Putamen (tissue), 1 donor: ENCODE measurements at regions not wholly inside any gene's neighbourhood (a gene's known extent, or its start where the extent isn't known, plus 50 kb on each side); places are given as distances from the start of the nearest gene placed in this dataset.

ENCODE experiments used
- DNase-seq: peaks from one replicate; pipeline ENCODE4 v3.0.0-alpha.2; 2016; ENCODE audit warnings: low spot score

DNA sequence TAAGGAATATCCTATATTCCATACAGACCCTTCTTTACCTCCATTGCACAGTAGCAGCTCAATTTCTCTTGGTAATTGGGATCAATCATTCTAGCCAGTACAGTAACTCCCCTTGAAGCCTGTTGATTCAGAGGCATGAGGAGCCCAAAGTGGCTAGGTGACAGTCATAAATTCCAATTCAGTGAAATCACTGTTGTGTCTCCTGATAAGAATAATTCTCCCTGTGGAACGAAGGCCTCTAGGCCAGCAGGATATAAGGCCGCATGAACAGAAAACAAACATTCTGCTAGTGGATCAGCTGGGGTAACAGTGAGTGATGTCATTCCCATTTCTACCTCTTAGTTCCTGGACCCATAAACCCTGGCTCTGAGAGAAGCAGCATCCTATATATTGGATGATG lies 696.3 kb downstream of the NR2F2 start:
- no peak for DNase-seq

DNA sequence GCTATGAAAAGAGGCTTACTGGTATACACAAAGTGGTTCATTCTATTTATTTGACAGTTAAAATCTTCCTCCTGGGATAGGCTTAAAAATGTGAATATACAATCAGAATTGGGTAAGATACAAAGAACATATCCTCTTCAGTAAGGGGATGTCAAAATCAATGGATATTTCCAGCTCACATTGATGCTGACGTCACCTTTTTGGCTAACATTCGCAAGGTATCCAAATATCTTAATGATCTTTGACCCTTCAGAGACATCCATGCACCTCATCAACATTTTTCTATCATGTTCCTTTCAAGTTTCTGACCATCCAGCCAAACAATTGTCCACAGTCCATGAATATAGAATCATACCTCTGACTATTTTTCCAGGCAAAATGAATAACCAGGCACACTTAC lies 697.3 kb downstream of the NR2F2 start:
- no peak for DNase-seq

DNA sequence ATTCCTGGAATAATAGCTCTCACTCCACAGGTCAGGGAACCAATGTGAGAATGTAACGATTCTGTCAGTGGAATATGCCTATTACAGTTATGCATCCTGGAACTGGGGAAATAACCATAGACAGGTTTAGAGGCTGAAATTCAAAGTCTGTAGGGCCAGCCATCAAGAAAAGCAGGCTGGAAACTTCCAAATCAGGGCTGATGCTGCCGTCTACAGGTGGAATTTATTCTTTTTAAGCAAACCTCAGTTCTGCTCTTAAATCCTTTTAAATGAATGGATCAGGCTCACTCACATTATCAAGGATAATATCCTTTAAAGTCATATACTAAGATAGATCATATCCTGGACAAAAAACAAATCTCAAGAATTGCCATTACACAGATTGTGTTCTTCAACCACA lies 699.8 kb downstream of the NR2F2 start:
- no peak for DNase-seq

DNA sequence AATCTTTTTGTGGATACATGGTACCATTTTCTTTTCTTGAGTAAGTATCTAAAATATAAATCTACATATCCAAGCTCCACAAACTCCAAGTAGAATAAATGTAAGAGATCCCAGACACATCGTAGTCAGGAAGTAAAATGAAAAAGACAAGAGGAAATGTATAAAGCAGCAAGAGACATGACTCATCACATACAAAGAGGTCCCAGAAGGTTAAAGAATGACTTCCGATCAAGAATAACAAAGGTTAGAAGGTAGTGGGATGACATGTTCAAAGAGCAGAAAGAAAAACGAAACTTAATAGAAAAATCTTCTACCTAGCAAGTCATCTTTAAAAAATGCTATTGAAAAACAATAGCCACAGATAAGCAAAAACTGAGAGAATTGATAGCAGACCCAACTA lies 705.8 kb downstream of the NR2F2 start:
- DNase-seq, result no peak

DNA sequence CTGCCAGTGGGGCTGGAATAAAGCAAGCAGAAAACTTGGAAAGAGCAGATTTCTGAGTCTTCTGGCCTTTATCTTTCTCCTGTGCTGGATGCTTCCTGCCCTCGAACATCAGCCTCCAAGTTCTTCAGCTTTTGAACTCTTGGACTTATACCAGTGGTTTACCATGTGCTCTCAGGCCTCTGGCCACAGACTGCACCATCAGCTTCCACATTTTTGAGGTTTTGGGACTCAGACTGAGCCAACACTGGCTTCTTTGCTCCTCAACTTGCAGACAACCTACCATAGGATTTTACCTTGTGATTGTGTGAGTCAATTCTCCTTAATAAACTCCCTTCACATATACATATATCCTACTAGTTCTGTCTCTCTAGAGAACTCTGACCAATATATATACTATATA lies 706.6 kb downstream of the NR2F2 start:
- no peak for DNase-seq

DNA sequence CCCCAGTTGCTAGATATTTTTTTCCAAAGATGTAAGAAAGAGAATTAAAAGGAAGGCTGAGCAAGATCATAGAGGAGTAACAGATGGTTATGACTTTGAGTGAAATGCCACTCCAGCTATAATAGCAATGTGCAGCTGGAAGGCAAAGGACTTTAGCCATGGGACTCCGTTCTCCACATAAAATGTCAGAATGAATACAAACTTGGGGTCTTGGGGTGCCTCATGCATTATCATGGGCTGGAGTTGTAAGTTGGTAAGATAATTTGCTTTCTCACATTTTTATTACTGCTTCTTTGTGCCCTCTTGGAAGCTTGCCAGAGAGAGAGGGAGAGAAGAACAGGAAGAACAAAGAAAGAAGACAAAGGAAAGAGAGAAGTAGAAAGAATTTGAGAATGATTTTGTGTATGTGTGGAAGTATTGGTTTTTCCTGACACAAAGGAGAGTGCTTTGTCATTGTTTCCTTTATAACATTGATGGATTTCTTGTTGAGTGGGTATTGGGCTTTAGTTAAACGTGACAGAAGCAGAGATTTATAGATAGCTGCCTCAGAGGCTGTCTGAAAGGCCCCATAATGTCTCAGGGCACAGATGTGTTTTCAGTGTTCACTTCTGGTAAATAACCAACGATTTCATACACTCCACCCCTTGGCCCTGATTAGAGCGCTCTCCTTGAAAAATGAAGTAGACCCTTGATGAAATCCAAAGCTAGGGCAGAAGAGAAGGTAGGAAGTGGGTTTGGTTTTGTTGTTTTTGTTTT lies 715.3 kb downstream of the NR2F2 start:
- DNase-seq, result no peak

DNA sequence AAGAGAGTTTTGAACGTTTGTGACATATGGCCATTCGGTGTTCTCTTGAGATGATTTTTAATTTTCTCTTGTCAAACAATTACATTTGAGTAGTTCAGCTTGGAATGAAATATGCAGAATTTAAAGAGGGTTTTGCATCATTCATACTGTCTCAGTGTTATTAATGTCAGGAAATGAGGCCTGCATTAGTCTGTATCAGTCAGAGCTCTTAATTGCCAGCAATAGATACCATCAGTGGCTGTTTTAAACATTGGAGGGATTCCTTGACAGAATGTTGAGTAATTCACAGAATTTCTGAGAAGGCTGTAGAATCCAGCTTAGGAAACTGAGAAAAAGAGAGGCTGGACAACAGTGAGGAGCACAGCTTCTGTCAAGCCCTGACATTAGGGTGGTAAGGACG lies 722.0 kb downstream of the NR2F2 start:
- no peak for DNase-seq

DNA sequence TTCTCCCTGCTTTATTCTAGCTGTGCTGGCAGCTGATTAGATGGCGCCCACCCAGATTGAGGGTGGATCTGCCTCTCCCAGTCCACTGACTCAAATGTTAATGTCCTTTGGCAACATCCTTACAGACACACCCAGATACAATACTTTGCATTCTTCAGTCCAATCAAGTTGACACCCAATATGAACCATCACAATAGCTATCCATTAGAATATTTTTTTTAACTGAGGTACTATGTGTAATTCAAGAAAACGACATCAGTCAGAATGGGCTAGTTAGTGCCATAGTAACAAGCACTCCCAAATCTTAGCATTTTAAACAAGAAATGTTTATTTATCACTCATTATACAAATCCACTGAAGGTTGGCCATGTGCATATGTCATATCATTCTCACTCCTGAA lies 723.1 kb downstream of the NR2F2 start:
- DNase-seq, result no peak

DNA sequence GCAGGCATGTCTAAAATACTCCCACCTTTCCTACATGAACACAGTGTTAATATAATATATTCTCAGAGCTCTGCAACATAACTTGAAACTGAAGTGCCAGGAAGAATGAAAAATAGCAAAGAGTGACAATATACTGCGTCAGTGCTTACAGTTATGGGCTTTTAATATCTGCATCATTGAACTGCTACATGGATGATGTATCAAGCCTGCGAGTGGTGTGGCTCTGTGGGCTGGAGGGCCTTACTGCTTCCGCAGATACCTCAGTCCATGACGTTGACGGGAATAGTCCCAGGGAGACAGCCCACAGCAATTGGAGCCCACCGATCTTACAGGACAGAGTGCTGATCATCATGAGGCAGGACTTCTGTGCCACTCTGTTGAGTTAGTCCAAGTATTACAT lies 727.0 kb downstream of the NR2F2 start:
- no peak for DNase-seq

DNA sequence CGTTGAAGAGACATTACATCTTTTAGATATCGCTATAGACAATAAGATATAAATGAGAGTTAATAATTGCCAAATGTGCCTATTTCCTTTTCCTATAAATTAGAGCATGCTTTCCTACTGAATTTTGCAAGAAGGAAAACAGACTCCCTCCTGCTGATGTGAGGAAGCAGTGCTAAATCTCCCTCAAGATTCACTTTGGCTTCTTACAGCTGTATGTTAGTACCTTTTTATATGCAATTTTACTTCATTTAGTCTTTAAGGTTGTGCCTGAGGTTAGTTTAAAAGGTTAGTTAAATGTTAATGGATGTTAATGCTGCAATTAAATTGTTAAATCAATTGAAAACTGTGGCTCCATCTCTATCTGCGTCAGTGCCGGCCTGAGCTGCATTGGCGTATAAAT lies 728.8 kb downstream of the NR2F2 start:
- no peak for DNase-seq

DNA sequence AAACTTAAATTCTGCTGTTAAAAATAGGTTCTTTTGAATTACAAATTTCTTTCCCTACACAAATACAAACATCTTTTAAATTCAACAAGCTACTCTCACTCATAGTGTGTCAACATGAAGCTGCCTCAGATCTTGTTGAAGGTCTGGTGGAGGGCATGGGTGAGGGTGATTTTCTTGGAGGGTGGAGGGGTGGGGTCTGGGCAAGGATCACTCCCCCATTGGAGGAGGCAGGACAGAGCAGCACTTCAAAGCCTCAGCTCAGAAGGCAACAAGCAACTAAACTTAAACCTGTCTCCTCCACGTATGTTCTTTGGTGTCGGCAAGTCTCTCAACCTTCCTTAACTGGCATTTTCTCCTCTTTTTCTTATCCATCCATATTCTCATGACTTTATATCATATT lies 730.9 kb downstream of the NR2F2 start:
- DNase-seq, result no peak

DNA sequence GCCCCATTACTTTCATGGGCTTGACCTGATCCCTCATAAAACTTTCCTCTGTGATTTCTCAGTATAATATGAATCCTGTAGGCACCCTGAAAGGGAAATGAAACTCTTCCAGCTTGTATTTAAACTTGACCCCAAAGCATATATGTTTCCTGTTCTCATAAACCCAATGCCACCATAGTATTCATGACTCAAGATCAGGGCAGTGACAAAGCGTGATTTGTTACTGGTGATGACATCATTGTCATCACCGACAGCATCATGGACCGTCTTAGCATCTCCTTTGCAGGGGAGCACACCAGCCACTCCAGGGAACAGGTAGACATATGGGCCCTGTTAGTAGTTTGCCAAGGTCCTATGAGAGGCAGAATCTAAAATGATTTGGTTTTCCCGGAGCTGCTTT lies 741.2 kb downstream of the NR2F2 start:
- DNase-seq, result no peak

DNA sequence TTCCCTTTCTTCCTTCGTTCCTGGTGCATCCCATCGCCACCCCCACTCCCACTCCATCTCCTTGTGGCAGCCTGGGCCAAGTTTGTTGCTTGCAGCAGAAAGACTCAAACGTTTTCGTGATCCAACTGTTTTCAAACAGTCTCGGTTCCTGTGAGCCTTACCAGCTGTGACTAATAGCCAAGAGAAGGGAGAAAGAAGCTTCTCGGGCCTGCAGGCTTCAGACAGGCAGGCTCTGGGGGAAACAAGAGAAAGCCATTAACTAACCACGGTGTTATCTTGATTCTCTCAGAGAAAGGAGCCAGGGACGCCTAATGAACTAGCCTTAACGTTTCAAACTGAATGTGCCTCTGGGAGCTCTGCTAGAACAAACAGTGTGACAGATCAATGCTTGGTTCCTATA lies 742.0 kb downstream of the NR2F2 start:
- no peak for DNase-seq

DNA sequence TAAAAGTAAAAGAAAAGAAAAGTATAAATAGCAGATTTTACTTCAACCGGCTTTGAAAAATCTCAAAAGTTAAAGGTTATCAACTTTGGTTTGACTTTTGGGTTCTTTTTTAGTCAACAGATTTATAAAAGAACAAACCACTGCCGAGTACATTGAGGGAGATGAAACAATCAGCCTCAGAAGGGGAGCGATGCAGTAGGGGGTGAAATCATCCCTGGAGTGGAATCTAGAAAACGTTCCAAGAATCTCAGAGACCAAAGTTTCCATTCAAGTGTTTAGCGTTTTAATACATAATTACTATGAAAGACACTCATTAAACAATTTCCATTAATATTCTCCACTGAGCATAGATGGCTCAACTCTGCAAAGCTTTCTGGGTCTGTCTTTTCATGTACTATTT lies 745.5 kb downstream of the NR2F2 start:
- no peak for DNase-seq

DNA sequence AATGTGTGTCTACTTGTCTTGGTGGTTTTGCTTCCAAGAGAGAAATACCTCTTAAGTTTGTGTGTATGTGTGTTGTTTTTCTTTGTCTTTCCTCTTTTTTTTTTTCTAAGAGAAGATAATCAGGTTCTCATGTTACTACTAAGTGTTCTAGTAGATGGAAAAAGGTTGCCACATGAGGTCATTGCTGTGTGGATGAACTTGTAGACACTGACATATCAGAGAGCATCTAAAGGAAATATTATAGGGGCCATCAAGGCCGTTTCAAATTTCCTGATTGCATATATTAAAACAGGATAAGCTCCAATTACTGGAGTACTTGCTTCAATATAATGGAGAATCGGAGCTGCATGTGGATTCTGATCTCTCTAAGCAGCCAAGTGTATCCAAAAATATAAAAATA lies 747.5 kb downstream of the NR2F2 start:
- no peak for DNase-seq

DNA sequence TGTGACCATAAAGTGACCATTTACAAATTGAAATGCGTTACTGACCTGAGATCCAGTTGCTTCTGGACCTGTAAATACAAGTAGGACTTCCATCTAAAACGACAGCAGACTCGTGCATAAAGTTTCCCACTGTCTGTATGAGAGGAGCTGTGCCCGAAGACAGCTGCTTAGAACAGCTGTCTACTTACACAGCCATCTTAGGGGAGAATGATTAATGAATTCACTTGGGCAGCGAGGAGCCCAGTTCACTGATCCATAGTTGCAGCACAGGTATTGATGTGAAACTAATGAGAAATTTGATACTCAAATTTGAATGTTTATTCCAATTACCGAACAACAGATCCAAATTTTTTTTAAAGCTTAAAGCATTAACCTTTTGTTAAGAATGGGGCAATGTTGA lies 748.1 kb downstream of the NR2F2 start:
- DNase-seq, result no peak

DNA sequence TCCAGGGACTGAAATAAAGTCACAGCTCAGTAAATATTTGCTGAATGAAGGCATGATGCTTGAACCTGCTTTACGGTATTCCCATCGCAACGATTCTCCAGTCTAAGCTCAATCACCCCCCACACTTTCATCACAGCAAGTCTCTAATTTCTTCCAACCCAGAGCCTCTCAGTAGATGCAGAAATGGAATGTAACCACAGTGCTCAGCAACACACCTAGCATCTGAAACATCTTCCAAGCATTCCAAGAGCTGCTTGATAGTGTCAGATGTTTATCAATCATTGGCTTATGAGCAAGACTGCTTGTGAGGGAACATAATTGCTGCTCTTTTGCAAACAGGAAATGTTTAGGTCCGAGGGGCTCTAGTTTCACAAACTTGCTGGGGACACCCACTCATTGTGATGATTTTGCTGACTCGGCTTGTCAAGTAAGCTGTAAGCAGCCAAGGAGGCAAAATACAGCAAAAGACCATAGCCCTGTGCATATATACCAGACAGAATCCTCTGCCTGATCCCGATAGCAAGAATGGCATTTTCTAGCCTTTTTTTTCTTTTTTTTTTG lies 751.2 kb downstream of the NR2F2 start:
- DNase-seq, result no peak

DNA sequence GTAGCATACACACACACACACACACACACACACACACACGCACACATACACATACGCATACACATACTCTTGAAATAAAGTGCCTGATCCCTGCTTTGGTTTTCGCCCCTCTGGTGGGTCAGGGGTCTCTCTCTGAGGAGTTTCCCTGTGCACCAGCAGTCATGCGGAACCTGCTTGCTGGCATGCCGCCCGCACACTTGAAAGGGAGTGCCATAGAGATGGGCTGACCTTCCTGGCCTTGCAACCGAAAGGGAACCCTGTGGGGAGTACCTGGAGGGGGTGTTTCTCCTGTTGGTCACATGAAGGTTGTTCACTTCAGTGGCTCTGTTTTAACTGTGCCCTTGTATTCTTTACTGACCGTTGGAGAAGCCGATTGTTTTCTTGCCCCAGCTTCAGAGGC lies 752.3 kb downstream of the NR2F2 start:
- no peak for DNase-seq

DNA sequence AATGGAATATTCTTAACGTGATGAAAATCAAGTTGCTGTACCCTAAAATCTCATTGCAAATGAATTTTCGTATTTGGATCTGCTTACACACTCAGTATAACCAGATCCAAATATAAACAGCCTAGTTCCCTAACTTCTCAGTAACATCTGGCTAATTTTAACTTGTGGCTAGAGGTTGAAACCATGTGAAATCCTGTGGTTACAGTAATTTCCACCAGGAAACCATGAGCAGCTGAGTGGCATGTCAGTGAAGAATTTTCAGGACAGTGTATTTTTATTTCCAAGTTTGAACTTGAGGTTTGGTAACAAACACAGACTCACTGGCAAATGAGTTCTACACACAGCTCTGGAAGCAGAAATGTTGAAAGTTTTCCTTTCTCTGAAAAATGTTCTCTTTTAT lies 754.1 kb downstream of the NR2F2 start:
- DNase-seq, result no peak

DNA sequence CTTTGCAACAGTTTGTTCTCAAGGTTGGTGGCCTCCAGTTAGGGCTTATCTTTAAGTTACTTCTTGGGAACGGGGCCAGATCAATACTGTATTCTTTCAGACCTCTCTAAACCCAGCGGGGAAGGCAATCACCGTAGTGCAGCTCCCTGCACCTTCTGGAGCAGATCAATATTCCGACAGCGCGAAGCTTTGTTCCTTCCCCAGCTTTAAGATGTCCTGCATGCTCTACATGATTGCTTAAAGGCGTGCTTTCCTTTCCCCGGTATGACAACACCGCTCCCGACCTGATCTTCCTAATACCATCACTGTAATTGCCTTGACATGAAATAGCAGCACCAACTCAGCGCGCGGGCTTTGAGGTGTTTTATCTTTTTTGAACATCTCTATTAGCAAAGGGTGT lies 755.2 kb downstream of the NR2F2 start:
- no peak for DNase-seq

DNA sequence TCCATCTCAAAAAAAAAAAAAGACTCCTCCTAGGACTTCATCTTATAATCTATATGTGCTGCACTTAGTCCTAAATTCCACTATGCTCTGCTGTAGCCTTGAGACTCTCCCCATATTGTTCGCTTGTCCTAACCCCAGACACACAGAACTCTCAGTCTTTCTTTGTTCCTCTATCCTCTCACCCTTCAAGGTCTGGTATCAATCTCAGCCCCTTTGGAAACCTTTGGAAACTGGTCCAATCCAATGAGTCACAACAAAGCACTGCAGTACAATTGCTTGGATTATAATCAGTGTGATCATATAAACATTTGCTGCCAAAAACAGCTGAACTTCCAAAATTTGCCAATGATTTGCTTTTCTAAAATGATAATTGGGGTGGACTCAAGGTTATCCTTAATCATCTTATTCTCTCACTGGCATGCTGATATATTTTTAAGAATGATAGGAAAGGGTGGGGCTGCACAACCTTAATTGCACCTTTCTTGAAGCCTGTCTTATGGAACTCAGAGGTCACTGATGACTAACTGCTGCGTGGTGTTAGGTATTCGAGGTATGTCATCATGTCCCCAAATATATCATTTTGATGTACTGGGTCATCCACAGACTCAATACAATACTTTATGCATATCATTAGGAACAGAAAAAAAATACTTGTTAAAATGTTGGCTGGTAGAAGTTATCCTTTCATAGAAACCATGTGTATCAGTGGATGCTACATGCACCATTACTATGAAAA lies 756.7 kb downstream of the NR2F2 start:
- DNase-seq, result no peak

DNA sequence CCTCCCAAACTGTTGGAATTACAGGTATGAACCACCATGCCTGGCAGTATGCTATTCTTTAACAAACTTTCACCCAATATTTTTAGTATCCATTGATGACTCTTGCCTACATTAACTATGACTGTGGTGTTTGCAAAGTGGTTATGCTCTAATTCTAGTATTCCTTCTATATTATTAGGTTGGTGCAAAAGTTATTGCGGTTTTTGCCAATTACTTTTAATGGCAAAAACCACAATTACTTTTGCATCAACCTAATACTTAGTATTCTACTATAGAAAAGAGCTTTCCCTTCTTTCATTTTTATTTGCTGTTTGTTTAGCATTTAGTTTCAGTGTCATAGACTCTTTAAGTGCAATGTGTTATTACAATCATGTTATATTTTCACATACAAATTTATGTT lies 760.6 kb downstream of the NR2F2 start:
- no peak for DNase-seq

DNA sequence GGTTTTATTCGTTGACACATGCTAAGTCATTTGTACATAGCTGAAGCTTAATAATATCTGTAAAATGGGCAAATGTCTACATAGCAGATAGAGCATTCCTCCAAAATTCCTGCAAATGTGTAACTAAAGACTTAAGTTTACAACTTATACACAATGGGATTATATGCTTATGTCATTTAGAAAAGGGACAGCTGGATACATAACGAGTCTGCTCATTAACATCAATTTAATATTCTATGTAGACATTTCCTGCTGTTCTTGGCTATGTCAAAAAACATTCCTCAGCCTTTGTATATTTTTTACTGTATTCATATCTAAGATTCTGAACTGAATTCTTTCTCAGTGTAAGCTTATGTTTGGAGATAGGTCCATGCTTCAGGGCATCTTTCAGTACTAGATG lies 762.2 kb downstream of the NR2F2 start:
- no peak for DNase-seq
